A549 (cell line): ENCODE measurements at regions not wholly inside any gene's neighbourhood (a gene's known extent, or its start where the extent isn't known, plus 50 kb on each side); places are given as distances from the start of the nearest gene placed in this dataset.

ENCODE experiments used
- CEBPB ChIP-seq, 2 experiments: fragments of >200 bp in 1 of 2; sonication (Bioruptor Twin) in 1 of 2; formaldehyde crosslinking in 1 of 2; IDR thresholded peaks; 2 replicates each; pipeline ENCODE4 v1.6.1; 2012 to 2016
- CTCF ChIP-seq: fragments of >200 bp; sonication (Bioruptor Twin); formaldehyde crosslinking; IDR thresholded peaks from 3 replicates; pipeline ENCODE4 v1.5.1; 2016
- NFE2L2 ChIP-seq: fragments of 150-350 bp; conservative IDR thresholded peaks from 2 replicates; pipeline ENCODE4 v1.6.1; 2014; ENCODE audit warnings: low read length
- PHF8 ChIP-seq: fragments of 200-600 bp; sonication (generic); IDR thresholded peaks from 2 replicates; pipeline ENCODE4 v1.6.1; 2016; ENCODE audit warnings: low read depth, mild to moderate bottlenecking, antibody characterized with exemption, moderate library complexity, borderline replicate concordance
- SMC3 ChIP-seq: fragments of >200 bp; sonication (Bioruptor Twin); formaldehyde crosslinking; IDR thresholded peaks from 3 replicates; pipeline ENCODE4 v1.6.1; 2018; ENCODE audit warnings: inconsistent platforms
- USF2 ChIP-seq: fragments of 450-650 bp; IDR thresholded peaks from 2 replicates; pipeline ENCODE4 v1.6.1; 2014; ENCODE audit warnings: antibody characterized with exemption

DNA sequence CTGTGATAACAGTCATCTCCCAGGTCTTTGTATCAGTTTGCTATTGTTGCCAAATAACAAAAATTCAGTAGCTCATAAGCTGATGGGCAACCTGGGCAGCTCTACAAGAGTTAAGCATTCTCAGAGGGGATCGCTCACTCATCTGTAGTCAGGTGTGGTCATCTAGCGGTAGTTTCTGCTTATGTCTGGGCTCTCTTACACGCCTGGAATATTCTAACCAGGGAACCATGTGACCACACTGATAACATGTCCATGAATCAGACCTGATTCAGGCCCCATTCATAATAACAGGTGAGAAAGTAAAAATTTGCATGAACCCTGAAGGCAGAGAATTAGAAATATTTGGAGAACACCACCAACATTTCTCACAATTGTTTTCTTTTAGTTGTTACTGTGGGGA is 576.1 kb downstream of the SLCO4C1 start:
- no peak for TF ChIP-seq CEBPB (IDR thresholded peaks at IDR 0.05)
- TF ChIP-seq CTCF = no peak
- no peak for TF ChIP-seq SMC3
- TF ChIP-seq USF2 = no peak
- TF ChIP-seq PHF8 = no peak
- TF ChIP-seq NFE2L2 = no peak
